HG03442 (cell line): ENCODE measurements at regions not wholly inside any gene's neighbourhood (a gene's known extent, or its start where the extent isn't known, plus 50 kb on each side); places are given as distances from the start of the nearest gene placed in this dataset.

Experiments
- ATAC-seq: cut with Tn5 transposase; IDR thresholded peaks from one replicate; pipeline ENCODE4 v1.9.1; 2021; ENCODE audit warnings: mild to moderate bottlenecking, moderate library complexity; ENCODE audit not compliant: unreplicated experiment

GRCh38 chr11:33476945-33477606 lies 219.9 kb downstream of the HIPK3 start:
- no peak for ATAC-seq

DNA sequence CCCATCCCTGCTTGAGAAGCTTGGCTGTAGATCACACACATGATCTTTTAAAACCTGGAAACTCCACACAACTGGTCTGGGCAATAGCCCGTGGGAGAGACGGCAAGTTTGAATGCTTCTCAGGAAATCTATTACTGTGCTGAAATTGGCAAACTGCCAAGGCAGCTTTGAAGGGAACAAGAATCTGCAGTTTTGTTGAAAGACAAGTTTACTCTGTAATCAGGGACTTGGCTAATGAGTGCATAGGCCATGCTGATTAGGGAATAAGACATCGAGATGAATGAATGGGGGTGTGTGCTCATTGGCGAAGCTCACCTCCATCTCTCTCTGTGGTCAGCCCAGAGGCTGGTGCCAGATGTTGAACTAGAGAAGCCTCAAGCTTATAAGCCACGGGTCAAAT lies 218.8 kb downstream of the HIPK3 start:
- no peak for ATAC-seq

DNA sequence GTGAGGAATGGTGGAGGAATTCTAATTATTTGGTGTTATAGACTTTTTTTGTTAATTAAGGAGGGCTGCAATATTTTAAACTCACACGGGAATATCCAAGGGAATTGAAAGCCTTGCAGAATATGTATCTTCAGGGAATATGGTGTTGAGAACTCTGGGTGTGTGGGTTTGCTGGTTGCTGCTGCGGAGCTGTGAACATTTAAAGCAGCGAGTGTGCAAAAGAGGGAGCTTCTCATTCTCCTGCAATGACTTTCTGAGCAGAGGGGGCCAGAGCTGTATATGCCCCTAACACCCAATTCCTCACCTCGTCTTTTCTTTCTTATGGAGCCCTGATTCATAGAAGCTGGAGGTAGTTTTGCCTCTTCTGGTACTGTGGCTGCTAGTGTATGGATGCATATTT lies 217.7 kb downstream of the HIPK3 start:
- ATAC-seq = no peak

- no peak for ATAC-seq
Measured at GRCh38 chr11:33471541-33471940, 214.4 kb downstream of the HIPK3 start.

GRCh38 chr11:33467966-33468365 lies 210.8 kb downstream of the HIPK3 start:
- no peak for ATAC-seq

DNA sequence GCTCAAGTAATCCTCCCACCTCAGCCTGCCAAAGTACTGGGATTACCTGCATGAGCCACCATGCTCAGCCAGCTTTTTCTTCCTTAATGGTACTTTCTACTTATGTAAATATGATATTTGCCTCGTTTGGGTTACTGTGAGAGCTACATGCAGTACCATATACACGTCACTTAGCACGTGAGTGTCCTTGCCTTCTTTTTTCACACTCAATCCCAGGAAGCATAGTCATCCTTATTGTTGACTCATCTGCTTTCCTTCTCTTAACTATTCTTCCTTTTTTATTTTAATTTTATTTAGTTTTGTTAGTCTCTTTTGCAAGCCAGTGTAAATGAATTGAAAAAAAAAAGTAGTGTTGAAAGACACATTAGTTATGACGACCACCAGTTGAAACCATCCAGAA lies 205.9 kb downstream of the HIPK3 start:
- no peak for ATAC-seq

- no peak for ATAC-seq
Measured at GRCh38 chr11:33461369-33462125, 204.4 kb downstream of the HIPK3 start.

DNA sequence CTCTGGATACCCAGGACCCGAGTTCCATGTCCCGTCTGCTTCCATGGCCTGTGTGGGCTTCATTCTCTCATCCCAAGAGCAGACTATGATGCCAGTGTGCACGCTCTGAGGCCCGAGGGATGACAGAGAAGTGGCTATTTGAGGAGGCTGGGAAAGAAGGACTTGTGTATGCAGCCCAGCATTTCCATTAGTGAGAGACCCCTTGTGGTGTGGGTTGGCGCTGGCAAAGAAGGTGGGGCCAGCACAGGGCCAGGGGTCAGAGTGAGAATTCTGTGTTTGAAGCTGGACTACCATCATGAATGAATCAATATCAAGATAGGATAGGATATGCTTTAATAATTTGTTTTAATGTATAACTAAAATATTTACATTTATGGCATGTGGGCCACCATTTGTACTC lies 200.8 kb downstream of the HIPK3 start:
- ATAC-seq = no peak

- ATAC-seq = no peak
Measured at GRCh38 chr11:33455867-33456463, 198.8 kb downstream of the HIPK3 start.

GRCh38 chr11:33454264-33454663 lies 197.1 kb downstream of the HIPK3 start:
- ATAC-seq = no peak

GRCh38 chr11:33452836-33453624 lies 195.8 kb downstream of the HIPK3 start:
- no peak for ATAC-seq

- no peak for ATAC-seq
Measured at GRCh38 chr11:33451364-33451763, 194.2 kb downstream of the HIPK3 start.

- no peak for ATAC-seq
Measured at GRCh38 chr11:33449798-33450197, 192.6 kb downstream of the HIPK3 start.

DNA sequence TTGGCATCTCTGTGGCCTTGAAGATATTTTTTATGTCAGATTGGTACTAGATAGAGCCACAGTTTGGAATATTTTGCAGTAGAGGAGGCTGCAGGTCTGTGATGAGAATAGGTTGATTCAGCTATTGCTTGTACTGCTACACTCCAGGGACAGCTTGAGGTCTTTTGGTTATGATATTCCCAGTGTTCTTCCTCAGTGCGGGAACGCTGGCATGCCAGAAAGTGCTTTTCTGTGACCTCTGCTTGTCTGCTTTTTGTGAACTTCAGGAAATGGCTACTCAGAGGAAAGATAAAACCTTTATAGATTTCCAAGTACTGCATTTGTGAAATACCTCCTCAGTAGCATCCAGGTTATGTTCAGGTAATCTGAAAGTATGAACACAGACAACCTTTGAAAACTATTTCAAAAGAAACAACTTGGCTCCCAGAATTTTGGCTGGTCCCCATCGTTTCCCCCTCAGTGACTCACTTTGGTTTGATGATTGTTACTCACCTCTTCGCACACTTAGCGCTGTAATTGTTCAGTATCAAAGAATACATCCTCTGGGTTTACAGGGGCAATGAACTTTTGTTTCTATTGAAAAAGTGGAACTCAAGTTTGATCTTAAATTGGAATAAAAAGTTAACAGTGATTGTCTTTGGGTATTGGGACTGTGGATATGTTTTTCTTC lies 191.4 kb downstream of the HIPK3 start:
- ATAC-seq = no peak

GRCh38 chr11:33445761-33446161 lies 188.6 kb downstream of the HIPK3 start:
- no peak for ATAC-seq

GRCh38 chr11:33444835-33445594 lies 187.8 kb downstream of the HIPK3 start:
- ATAC-seq = no peak

- ATAC-seq = no peak
Measured at GRCh38 chr11:33443684-33444083, 186.5 kb downstream of the HIPK3 start.

DNA sequence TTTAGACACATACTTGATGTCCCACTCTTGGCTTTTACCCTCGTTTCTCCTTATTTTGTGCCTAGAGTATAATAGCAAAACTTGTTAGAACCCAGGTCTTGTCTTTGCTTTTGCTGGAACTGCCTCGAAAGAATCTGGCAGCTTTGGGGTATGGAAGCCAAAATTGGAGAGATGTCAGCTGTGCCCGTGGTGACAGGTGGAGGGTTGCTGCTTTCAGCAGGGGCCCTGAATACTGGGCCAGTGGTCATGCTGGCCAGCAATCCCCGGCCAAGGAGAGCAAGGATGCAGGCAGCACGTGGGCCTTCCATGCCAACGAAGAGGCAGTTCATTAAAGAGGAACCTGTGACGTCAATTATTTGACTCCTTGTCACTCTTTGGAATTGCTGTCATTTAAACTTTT lies 181.1 kb downstream of the HIPK3 start:
- ATAC-seq = no peak

DNA sequence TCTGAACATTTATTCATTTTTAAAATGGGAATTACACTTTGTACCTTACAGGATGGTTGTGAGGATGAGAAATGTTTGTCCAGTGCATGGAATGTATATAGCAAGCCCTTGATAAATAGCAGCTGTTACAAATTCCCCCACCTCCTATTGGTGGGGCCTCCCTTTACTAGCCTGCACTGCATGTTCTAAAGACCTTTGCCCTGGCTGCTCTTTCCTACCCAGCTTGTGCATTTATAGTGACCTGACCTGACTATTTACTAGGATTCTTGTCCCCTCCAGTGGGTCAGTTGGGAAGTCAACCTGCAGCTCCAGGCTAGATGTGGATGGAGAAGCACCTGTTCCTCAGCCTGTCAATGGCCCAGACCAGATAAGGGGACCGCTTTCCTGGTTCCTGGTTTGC lies 180.3 kb downstream of the HIPK3 start:
- ATAC-seq = no peak

GRCh38 chr11:33435216-33435615 lies 178.0 kb downstream of the HIPK3 start:
- no peak for ATAC-seq
